H1 (cell line): ENCODE measurements at regions not wholly inside any gene's neighbourhood (a gene's known extent, or its start where the extent isn't known, plus 50 kb on each side); places are given as distances from the start of the nearest gene placed in this dataset.

ENCODE experiments used
- CTCF ChIA-PET: fragments of 300-600 bp; sonication (Branson Sonifier 250); formaldehyde crosslinking; loops from one replicate; lab custom pipeline; 2021; ENCODE audit not compliant: partially characterized antibody; lab: Charles Lee
- POLR2A ChIA-PET: fragments of 300-600 bp; sonication (Branson Sonifier 250); formaldehyde crosslinking; loops from one replicate; lab custom pipeline; 2021; ENCODE audit warnings: inconsistent platforms; ENCODE audit not compliant: partially characterized antibody; lab: Charles Lee
- DNase-seq, 2 experiments: peaks; one replicate each; pipeline versions ENCODE4 v3.0.0 to v3.0.0-alpha.2; 2010 to 2022; ENCODE audit warnings: low spot score in 2 of 2, low read depth in 1 of 2, mixed read lengths in 1 of 2
- FAIRE-seq: peaks from 2 replicates; lab custom pipeline; 2011; peaks lifted over from hg19 to GRCh38; lab: Jason Lieb, UNC
- H2AFZ ChIP-seq: 2 replicates; pipeline ENCODE4 v1.8.1; 2012; ENCODE audit warnings: low read length, inconsistent platforms
- H2AK5ac ChIP-seq: 2 replicates; pipeline ENCODE4 v1.6.1; 2013; ENCODE audit warnings: low read depth, low read length
- H2BK120ac ChIP-seq: replicated peaks from 2 replicates; pipeline ENCODE3; 2013; ENCODE audit warnings: low read depth, low read length, inconsistent platforms
- H2BK12ac ChIP-seq: 2 replicates; pipeline ENCODE4 v1.6.1; 2013; ENCODE audit warnings: low read depth, low read length
- H2BK15ac ChIP-seq: 2 replicates; pipeline ENCODE4 v1.6.1; 2013; ENCODE audit warnings: low read length
- H2BK20ac ChIP-seq: 2 replicates; pipeline ENCODE4 v1.6.1; 2013; ENCODE audit warnings: low read length
- H2BK5ac ChIP-seq: 2 replicates; pipeline ENCODE4 v1.6.1; 2013; ENCODE audit warnings: low read depth, low read length
- H3K14ac ChIP-seq: 2 replicates; pipeline ENCODE4 v1.6.1; 2013; ENCODE audit warnings: inconsistent platforms; ENCODE audit not compliant: insufficient read length
- H3K18ac ChIP-seq: 2 replicates; pipeline ENCODE4 v1.6.1; 2013; ENCODE audit warnings: low read length; ENCODE audit errors: extremely low read depth
- H3K23ac ChIP-seq: 2 replicates; pipeline ENCODE4 v1.6.1; 2013; ENCODE audit warnings: inconsistent platforms; ENCODE audit not compliant: insufficient read length
- H3K23me2 ChIP-seq: 2 replicates; pipeline ENCODE4 v1.6.1; 2013; ENCODE audit warnings: low read depth, low read length
- H3K27ac ChIP-seq: 2 replicates; pipeline ENCODE4 v1.6.1; 2011; ENCODE audit warnings: low read depth, low read length, inconsistent platforms
- H3K27me3 ChIP-seq, 4 experiments: replicated peaks in 1 of 4; 1 replicate in 1 of 4; 2 replicates in 3 of 4; pipeline versions ENCODE4 v1.6.1 to v1.8.1; 2011 to 2013; ENCODE audit warnings: low read length in 3 of 4, mild to moderate bottlenecking in 3 of 4, inconsistent platforms in 2 of 4, mixed read lengths in 2 of 4, moderate library complexity in 1 of 4; ENCODE audit not compliant: control insufficient read depth in 3 of 4, insufficient read depth in 3 of 4; ENCODE audit errors: extremely low read depth in 1 of 4
- H3K36me3 ChIP-seq, 4 experiments: 2 replicates each; pipeline versions ENCODE4 v1.6.1 to v1.8.1; 2011 to 2013; ENCODE audit warnings: mild to moderate bottlenecking in 4 of 4, low read length in 3 of 4, moderate library complexity in 2 of 4, control low read depth in 1 of 4, inconsistent platforms in 1 of 4; ENCODE audit not compliant: insufficient read depth in 4 of 4, control insufficient read depth in 2 of 4
- H3K4ac ChIP-seq: replicated peaks from 2 replicates; pipeline ENCODE3; 2013; ENCODE audit warnings: low read length, low read depth, mixed read lengths, inconsistent platforms; ENCODE audit not compliant: insufficient read length
- H3K4me1 ChIP-seq, 4 experiments: replicated peaks in 1 of 4; 1 replicate in 1 of 4; 2 replicates in 3 of 4; pipeline versions ENCODE4 v1.6.1 to v1.8.1; 2011 to 2013; ENCODE audit warnings: low read length in 3 of 4, inconsistent platforms in 2 of 4, mixed read lengths in 1 of 4; ENCODE audit not compliant: insufficient read depth in 4 of 4, control insufficient read depth in 3 of 4
- H3K4me2 ChIP-seq, 2 experiments: 2 replicates each; pipeline versions ENCODE4 v1.6.1 to v1.8.1; 2011 to 2013; ENCODE audit warnings: low read depth in 2 of 2, low read length in 2 of 2, control low read depth in 1 of 2, inconsistent platforms in 1 of 2, mild to moderate bottlenecking in 1 of 2; ENCODE audit not compliant: insufficient read depth in 1 of 2
- H3K4me3 ChIP-seq, 4 experiments: fragments of 200-600, 300-600 bp in 1 of 4; sonication (generic), shearing (Covaris generic), sonication (Bioruptor Twin) in 1 of 4; 2 replicates each; pipeline versions ENCODE4 v1.5.1 to v1.8.1; 2011 to 2016; ENCODE audit warnings: low read length in 4 of 4, low read depth in 3 of 4, control low read depth in 2 of 4, inconsistent platforms in 2 of 4, mild to moderate bottlenecking in 2 of 4, mixed read lengths in 1 of 4, moderate library complexity in 1 of 4; ENCODE audit not compliant: insufficient read depth in 2 of 4; ENCODE audit errors: extremely low read depth in 1 of 4
- H3K56ac ChIP-seq: replicated peaks from 2 replicates; pipeline ENCODE3; 2013; ENCODE audit warnings: low read depth, mild to moderate bottlenecking, mixed read lengths, low read length, inconsistent platforms; ENCODE audit not compliant: insufficient read length
- H3K79me1 ChIP-seq: 2 replicates; pipeline ENCODE4 v1.6.1; 2013; ENCODE audit warnings: low read depth, low read length, control low read depth
- H3K79me2 ChIP-seq, 2 experiments: 2 replicates each; pipeline versions ENCODE4 v1.6.1 to v1.8.1; 2012 to 2013; ENCODE audit warnings: low read length in 2 of 2, mild to moderate bottlenecking in 2 of 2, inconsistent platforms in 1 of 2; ENCODE audit not compliant: insufficient read depth in 2 of 2, control insufficient read depth in 1 of 2
- H3K9ac ChIP-seq, 4 experiments: replicated peaks in 1 of 4; 1 replicate in 1 of 4; 2 replicates in 3 of 4; pipeline versions ENCODE4 v1.6.1 to v1.8.1; 2011 to 2013; ENCODE audit warnings: low read depth in 3 of 4, low read length in 3 of 4, control low read depth in 2 of 4, mild to moderate bottlenecking in 2 of 4, moderate library complexity in 2 of 4, inconsistent platforms in 1 of 4; ENCODE audit errors: extremely low read depth in 1 of 4
- H3K9me3 ChIP-seq, 2 experiments: 2 replicates each; pipeline versions ENCODE4 v1.6.1 to v1.8.1; 2012 to 2013; ENCODE audit warnings: mild to moderate bottlenecking in 2 of 2, moderate library complexity in 2 of 2, control low read depth in 1 of 2, inconsistent platforms in 1 of 2, low read depth in 1 of 2, low read length in 1 of 2, mixed read lengths in 1 of 2; ENCODE audit not compliant: insufficient read depth in 2 of 2
- H4K20me1 ChIP-seq, 2 experiments: replicated peaks in 1 of 2; 2 replicates each; pipeline versions ENCODE3 to v1.8.1; 2011 to 2013; ENCODE audit warnings: inconsistent platforms in 2 of 2, low read length in 2 of 2, mild to moderate bottlenecking in 1 of 2; ENCODE audit not compliant: insufficient read depth in 2 of 2, control insufficient read depth in 1 of 2
- H4K5ac ChIP-seq: 2 replicates; pipeline ENCODE4 v1.6.1; 2013; ENCODE audit warnings: low read length, low read depth, mixed read lengths, inconsistent platforms; ENCODE audit not compliant: insufficient read length
- H4K8ac ChIP-seq: 2 replicates; pipeline ENCODE4 v1.8.0; 2013; ENCODE audit warnings: mild to moderate bottlenecking, moderate library complexity, low read length, inconsistent platforms; ENCODE audit not compliant: insufficient read depth; ENCODE audit errors: extremely low read depth
- H4K91ac ChIP-seq: replicated peaks from 2 replicates; pipeline ENCODE3; 2013; ENCODE audit warnings: low read length, mixed read lengths, inconsistent platforms; ENCODE audit not compliant: insufficient read length
- BRCA1 ChIP-seq: IDR thresholded peaks from 2 replicates; pipeline ENCODE4 v1.6.1; 2012; ENCODE audit warnings: low read depth, low read length, improper control_type of control experiment
- CHD1 ChIP-seq: IDR thresholded peaks from 2 replicates; pipeline ENCODE4 v1.6.1; 2012; ENCODE audit warnings: low read depth, low read length, improper control_type of control experiment
- CTBP2 ChIP-seq: IDR thresholded peaks from 2 replicates; pipeline ENCODE4 v1.7.0; 2011; ENCODE audit warnings: borderline replicate concordance, mild to moderate bottlenecking, moderate library complexity, mixed read lengths, low read length; ENCODE audit not compliant: insufficient read depth, insufficient read length
- NRF1 ChIP-seq: IDR thresholded peaks from 2 replicates; pipeline ENCODE4 v1.6.1; 2011; ENCODE audit warnings: mild to moderate bottlenecking, low read depth, low read length, improper control_type of control experiment
- RBBP5 ChIP-seq: IDR thresholded peaks from 2 replicates; pipeline ENCODE4 v1.7.1; 2012; ENCODE audit warnings: low read depth, mild to moderate bottlenecking, inconsistent platforms, low read length, moderate library complexity, borderline replicate concordance
- SIN3A ChIP-seq, 2 experiments: IDR thresholded peaks in 1 of 2; conservative IDR thresholded peaks in 1 of 2; 2 replicates each; pipeline ENCODE4 v1.6.1; 2011 to 2012; ENCODE audit warnings: low read length in 2 of 2, improper control_type of control experiment in 1 of 2, low read depth in 1 of 2, mild to moderate bottlenecking in 1 of 2
- WGBS, 2 experiments: shearing (Covaris generic) in 1 of 2; methylation state at CpG; one replicate each; pipeline versions ENCODE4 v1.1.6 to v1.1.7; 2013 to 2015; ENCODE audit warnings: low lambda C conversion rate in 2 of 2, mixed read lengths in 2 of 2, inconsistent platforms in 1 of 2, low coverage in 1 of 2, missing lambda C conversion rate in 1 of 2; ENCODE audit not compliant: insufficient replicate concordance in 2 of 2, insufficient coverage in 1 of 2, insufficient read length in 1 of 2; ENCODE audit errors: extremely low coverage in 1 of 2, missing lambda C conversion rate in 1 of 2; 5-methylcytosine and 5-hydroxymethylcytosine counted together

DNA sequence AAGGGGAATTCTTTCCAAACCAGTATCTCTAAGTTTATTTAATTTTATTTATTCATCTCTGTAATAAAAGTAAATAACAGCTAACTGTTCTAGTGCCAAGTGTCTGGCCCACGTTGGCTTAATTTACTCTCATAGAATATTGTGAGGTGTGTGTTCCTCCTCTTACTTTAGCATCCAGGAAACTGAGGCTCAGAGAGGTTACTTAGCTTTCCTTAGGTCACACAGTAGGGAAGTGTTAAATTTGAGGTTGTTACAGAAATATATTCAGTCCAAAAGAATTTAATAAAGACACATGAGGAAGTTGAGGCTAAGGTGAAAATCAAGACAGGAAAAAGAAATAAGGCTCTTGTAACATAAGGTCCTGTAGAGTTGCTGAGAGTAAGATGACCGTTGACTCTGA is 84.4 kb upstream of the MRPS22 start:
- H3K4me1 ChIP-seq: peaks cover 0 to 2% (median 0%) of the 10 kb centered on the region in 4 experiments; a peak in 1 of 7 replicates
- CTCF ChIA-PET: interaction anchor here (0.9 kb wide), 1 partner anchor 148 kb away, joined by 3 read pairs; no protein-coding TSS in a partner anchor
- H4K5ac ChIP-seq: no peak overlapping the region
- H3K4me3 ChIP-seq: no peak overlapping the region
- H2BK20ac ChIP-seq: no peak overlapping the region
- DNase-seq (no peak), FAIRE-seq (no peak)
- no peak overlapping the region for H2AK5ac ChIP-seq
- H3K56ac ChIP-seq: no peak overlapping the region
- no peak overlapping the region for H2BK5ac ChIP-seq
- H3K27ac ChIP-seq: no peak overlapping the region
- no peaks in the 10 kb centered on the region for H3K36me3 ChIP-seq
- POLR2A ChIA-PET: no interaction called here
- no peak overlapping the region for H3K9ac ChIP-seq
- H3K79me2 ChIP-seq: no peaks in the 10 kb centered on the region
- H2AFZ ChIP-seq: no peak overlapping the region
- no peak overlapping the region for H3K23ac ChIP-seq
- no peak overlapping the region for H3K18ac ChIP-seq
- H3K4me2 ChIP-seq: no peak overlapping the region
- no peaks in the 10 kb centered on the region; a peak in 1 of 7 replicates for H3K27me3 ChIP-seq
- H2BK12ac ChIP-seq: no peak overlapping the region
- no peak overlapping the region for H2BK15ac ChIP-seq
- H4K91ac ChIP-seq: no peak overlapping the region
- H2BK120ac ChIP-seq: no peak overlapping the region
- no peaks in the 10 kb centered on the region for H4K20me1 ChIP-seq
- H3K9me3 ChIP-seq: peaks cover 0 to 4% of the 10 kb centered on the region in 2 experiments; a peak in 2 of 4 replicates
- no peak overlapping the region for H4K8ac ChIP-seq
- no peak overlapping the region for H3K14ac ChIP-seq
- WGBS, 2 experiments: 66% methylated on average over 2 of the region's 2 CpGs; no CpG with 5 or more reads in 1 of the 2 experiments
- H3K4ac ChIP-seq: no peak overlapping the region
- TF ChIP-seq CHD1: no peak
- TF ChIP-seq RBBP5: no peak
- no peak for TF ChIP-seq CTBP2
- no peak for TF ChIP-seq BRCA1
- TF ChIP-seq SIN3A (conservative IDR thresholded peaks at IDR 0.05 in 1 of 2, IDR thresholded peaks at IDR 0.05 in 1 of 2; ENCODE audit: low read depth in 1 of 2, low read length in 2 of 2): no peak
- no peak for TF ChIP-seq NRF1
- H3K23me2 ChIP-seq: no peaks in the 10 kb centered on the region
- no peaks in the 10 kb centered on the region for H3K79me1 ChIP-seq
